ENCODE measurements at regions not wholly inside any gene's neighbourhood (a gene's known extent, or its start where the extent isn't known, plus 50 kb on each side); places are given as distances from the start of the nearest gene placed in this dataset.

DNA sequence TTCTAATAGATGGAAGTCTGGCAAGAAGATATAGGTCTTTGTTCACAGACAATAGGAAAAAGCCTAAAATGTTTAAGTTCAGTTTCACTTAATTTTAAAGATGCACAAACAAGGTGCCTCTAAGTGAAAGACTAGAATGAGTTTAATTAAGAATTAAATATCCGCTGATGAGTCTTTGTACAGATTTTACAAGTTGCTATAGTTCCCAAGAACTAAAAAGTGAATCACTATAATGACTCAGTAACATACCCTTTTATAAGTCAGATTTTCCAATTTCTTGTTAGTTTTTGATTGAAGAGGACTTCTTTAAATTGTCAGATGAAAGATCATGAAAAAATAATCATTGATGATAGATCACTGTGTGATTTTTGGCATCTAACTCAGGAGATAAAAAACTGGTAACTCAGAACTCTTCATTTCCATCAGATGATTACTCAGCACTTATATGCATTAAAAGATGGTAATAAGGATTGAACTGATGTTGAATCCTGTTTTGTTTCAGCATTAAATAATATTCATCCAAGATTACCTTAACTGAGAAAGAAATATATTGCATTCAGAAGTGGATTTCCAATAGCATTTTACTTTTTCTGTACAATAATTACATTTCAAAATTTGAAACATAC is 59.0 kb upstream of the ST6GALNAC3 start:
- H3K4me2 ChIP-seq (ENCODE audit: low read length), result no peak overlapping the region
- no peaks in the 10 kb centered on the region for H3K79me2 ChIP-seq (replicated peaks; ENCODE audit: insufficient read depth, low read length)
- H3K9me2 ChIP-seq (ENCODE audit: insufficient read depth, low read length), result no peaks in the 10 kb centered on the region
- H3K4me3 ChIP-seq (ENCODE audit: low read length), result no peak overlapping the region
- TF ChIP-seq POLR2AphosphoS5 (IDR thresholded peaks at IDR 0.05), result no peak
- TF ChIP-seq RAD21 (conservative IDR thresholded peaks at IDR 0.05), result no peak
- no peak for TF ChIP-seq CTCF (IDR thresholded peaks at IDR 0.05; ENCODE audit: poor library complexity, severe bottlenecking)
- TF ChIP-seq SMC3 (conservative IDR thresholded peaks at IDR 0.05; ENCODE audit: poor library complexity), result no peak
- no peak for TF ChIP-seq MXI1 (conservative IDR thresholded peaks at IDR 0.05; ENCODE audit: poor library complexity, severe bottlenecking)
- TF ChIP-seq EP300 (conservative IDR thresholded peaks at IDR 0.05; ENCODE audit: poor library complexity, severe bottlenecking), result no peak
- no peak for TF ChIP-seq TAF1 (IDR thresholded peaks at IDR 0.05; ENCODE audit: low read depth)
- no peaks in the 10 kb centered on the region for H3F3A ChIP-seq (ENCODE audit: insufficient read depth, low read length, poor library complexity, severe bottlenecking)
- no peaks in the 10 kb centered on the region for H3K9me3 ChIP-seq (ENCODE audit: low read length)
- H3K9ac ChIP-seq (ENCODE audit: low read length), result no peak overlapping the region
- no peak overlapping the region for H3K27ac ChIP-seq (ENCODE audit: low read length)
- no peaks in the 10 kb centered on the region for H3K36me3 ChIP-seq (ENCODE audit: insufficient read depth, low read length)
- no peak overlapping the region for H2AFZ ChIP-seq (ENCODE audit: low read depth, low read length)
- no peaks in the 10 kb centered on the region for H3K27me3 ChIP-seq (ENCODE audit: insufficient read depth, low read depth, low read length)
- no peaks in the 10 kb centered on the region for H4K20me1 ChIP-seq (ENCODE audit: insufficient read depth)

DNA sequence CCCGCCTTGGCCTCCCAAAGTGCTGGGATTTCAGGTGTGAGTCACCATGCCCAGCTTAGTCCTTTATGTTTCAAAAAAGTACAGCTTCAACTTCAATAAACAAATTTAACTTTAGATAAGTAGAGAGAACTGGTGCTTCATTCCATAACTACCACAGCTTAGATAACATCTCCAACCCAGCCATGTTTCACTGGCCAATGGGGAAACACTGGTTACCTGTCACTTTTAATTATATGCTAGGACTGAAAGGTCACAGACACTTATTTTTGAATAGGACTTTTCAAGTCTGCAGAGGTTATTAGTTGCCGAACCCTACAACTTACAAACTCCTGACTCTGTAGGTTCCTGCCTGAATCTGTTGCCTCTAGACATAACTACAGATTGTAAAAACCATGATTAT is 56.5 kb upstream of the ST6GALNAC3 start:
- Histone ChIP-seq H3K9me3 (ENCODE audit: low read length) (no peaks in the 10 kb centered on the region), H2AFZ (ENCODE audit: low read depth, low read length) (no peak overlapping the region), H3K79me2 (replicated peaks; ENCODE audit: insufficient read depth, low read length) (no peaks in the 10 kb centered on the region), H3K9ac (ENCODE audit: low read length) (no peak overlapping the region), H3F3A (ENCODE audit: insufficient read depth, low read length, poor library complexity, severe bottlenecking) (no peaks in the 10 kb centered on the region), H3K9me2 (ENCODE audit: insufficient read depth, low read length) (no peaks in the 10 kb centered on the region), H3K27me3 (ENCODE audit: insufficient read depth, low read depth, low read length) (no peaks in the 10 kb centered on the region), H3K4me3 (ENCODE audit: low read length) (no peak overlapping the region), H3K27ac (ENCODE audit: low read length) (no peak overlapping the region), H4K20me1 (ENCODE audit: insufficient read depth) (no peaks in the 10 kb centered on the region), H3K4me2 (ENCODE audit: low read length) (no peak overlapping the region), H3K36me3 (ENCODE audit: insufficient read depth, low read length) (no peaks in the 10 kb centered on the region)
- TF ChIP-seq SMC3 (conservative IDR thresholded peaks at IDR 0.05; ENCODE audit: poor library complexity), result no peak
- no peak for TF ChIP-seq REST (IDR thresholded peaks at IDR 0.05; ENCODE audit: borderline replicate concordance)
- TF ChIP-seq MXI1 (conservative IDR thresholded peaks at IDR 0.05; ENCODE audit: poor library complexity, severe bottlenecking), result no peak
- TF ChIP-seq EP300 (conservative IDR thresholded peaks at IDR 0.05; ENCODE audit: poor library complexity, severe bottlenecking), result no peak
- no peak for TF ChIP-seq EZH2 (IDR thresholded peaks at IDR 0.05; ENCODE audit: borderline replicate concordance, insufficient read depth, low read length, poor library complexity, severe bottlenecking)
- TF ChIP-seq CTCF (IDR thresholded peaks at IDR 0.05; ENCODE audit: poor library complexity, severe bottlenecking), result no peak
- no peak for TF ChIP-seq POLR2AphosphoS5 (IDR thresholded peaks at IDR 0.05)
- no peak for TF ChIP-seq RAD21 (conservative IDR thresholded peaks at IDR 0.05)
- TF ChIP-seq TAF1 (IDR thresholded peaks at IDR 0.05; ENCODE audit: low read depth), result no peak
